MCF 10A (cell line): ENCODE measurements at regions not wholly inside any gene's neighbourhood (a gene's known extent, or its start where the extent isn't known, plus 50 kb on each side); places are given as distances from the start of the nearest gene placed in this dataset.

ENCODE experiments used
- BruUV-seq: library from RNA; stranded (reverse); fragments of 400-500 nt; replicated peaks from 2 replicates; lab custom pipeline; 2021; lab: Mats Ljungman, UMichigan
- CTCF ChIA-PET: fragments of 300-600 bp; sonication (Branson Sonifier 250); formaldehyde crosslinking; extraction: SDS; loops from one replicate; lab custom pipeline; 2021; ENCODE audit warnings: antibody characterized with exemption, inconsistent platforms; lab: Yijun Ruan, JAX
- POLR2A ChIA-PET: fragments of 300-600, 350-650 bp; sonication (Branson Sonifier 250); formaldehyde crosslinking; extraction: SDS; loops from one replicate; lab custom pipeline; 2020; ENCODE audit warnings: antibody characterized with exemption, inconsistent platforms; lab: Yijun Ruan, JAX
- DNase-seq: peaks from one replicate; pipeline ENCODE4 v3.0.0-alpha.2; 2018; ENCODE audit not compliant: unreplicated experiment
- H3K27ac Mint-ChIP-seq: one replicate; pipeline ENCODE4 v1.8.0; 2022; ENCODE audit warnings: mild to moderate bottlenecking, low read depth, mixed read lengths; ENCODE audit not compliant: unreplicated experiment
- H3K27me3 Mint-ChIP-seq: one replicate; pipeline ENCODE4 v1.8.0; 2022; ENCODE audit warnings: mixed read lengths; ENCODE audit not compliant: insufficient read depth, unreplicated experiment
- H3K36me3 Mint-ChIP-seq: one replicate; pipeline ENCODE4 v1.8.0; 2022; ENCODE audit warnings: mild to moderate bottlenecking, moderate library complexity, mixed read lengths; ENCODE audit not compliant: insufficient read depth, unreplicated experiment
- H3K4me1 Mint-ChIP-seq: one replicate; pipeline ENCODE4 v1.8.0; 2022; ENCODE audit warnings: mixed read lengths; ENCODE audit not compliant: insufficient read depth, unreplicated experiment
- H3K4me3 Mint-ChIP-seq: one replicate; pipeline ENCODE4 v1.8.0; 2022; ENCODE audit warnings: mild to moderate bottlenecking, moderate library complexity, mixed read lengths; ENCODE audit not compliant: unreplicated experiment
- H3K9me3 Mint-ChIP-seq: one replicate; pipeline ENCODE4 v1.8.0; 2022; ENCODE audit warnings: mixed read lengths; ENCODE audit not compliant: unreplicated experiment
- CTCF ChIP-seq: fragments of 200-600 bp; IDR thresholded peaks from one replicate; pipeline ENCODE4 v1.8.0; 2022; ENCODE audit warnings: antibody characterized with exemption, mild to moderate bottlenecking; ENCODE audit not compliant: unreplicated experiment
- intact Hi-C: fragments of 100-400 bp; cut with micrococcal nuclease; formaldehyde crosslinking; loops from 2 replicates; pipeline ENCODE4 v1.14.1; 2022

GRCh38 chr3:95354489-95354888 is 1291.6 kb downstream of the NSUN3 start:
- DNase-seq = no peak
- H3K27me3 Mint-ChIP-seq = peaks cover 87% of the 10 kb centered on the region
- no TSS peak for BruUV-seq
- H3K36me3 Mint-ChIP-seq = no peaks in the 10 kb centered on the region
- TF ChIP-seq CTCF = no peak
- no peak overlapping the region for H3K27ac Mint-ChIP-seq
- no peaks in the 10 kb centered on the region for H3K4me1 Mint-ChIP-seq
- ChIA-PET POLR2A (no interaction called here), CTCF (no interaction called here)
- no peaks in the 10 kb centered on the region for H3K9me3 Mint-ChIP-seq
- intact Hi-C loops = no loop called here
- H3K4me3 Mint-ChIP-seq = no peak overlapping the region

- no peaks in the 10 kb centered on the region for H3K9me3 Mint-ChIP-seq
- ChIA-PET POLR2A (no interaction called here), CTCF (interaction anchor here (0.8 to 1.2 kb wide), 2 partner anchors 9 to 185 kb away, joined by 3 to 5 read pairs; no protein-coding TSS in a partner anchor)
- intact Hi-C loops = no loop called here
- no peak for TF ChIP-seq CTCF
- no peak overlapping the region for H3K4me3 Mint-ChIP-seq
- no TSS peak for BruUV-seq
- H3K4me1 Mint-ChIP-seq = no peaks in the 10 kb centered on the region
- H3K36me3 Mint-ChIP-seq = no peaks in the 10 kb centered on the region
- H3K27me3 Mint-ChIP-seq = peaks cover 85% of the 10 kb centered on the region
- DNase-seq = no peak
- H3K27ac Mint-ChIP-seq = no peak overlapping the region
Measured at GRCh38 chr3:95356764-95357501, 1294.1 kb downstream of the NSUN3 start.

- no TSS peak for BruUV-seq
- intact Hi-C loops = no loop called here
- no peak overlapping the region for H3K4me3 Mint-ChIP-seq
- TF ChIP-seq CTCF = no peak
- CTCF ChIA-PET = no interaction called here
- DNase-seq = no peak
- no peaks in the 10 kb centered on the region for H3K36me3 Mint-ChIP-seq
- POLR2A ChIA-PET = no interaction called here
- H3K4me1 Mint-ChIP-seq = no peaks in the 10 kb centered on the region
- H3K27ac Mint-ChIP-seq = no peak overlapping the region
- peaks cover 76% of the 10 kb centered on the region for H3K27me3 Mint-ChIP-seq
- no peaks in the 10 kb centered on the region for H3K9me3 Mint-ChIP-seq
Measured at GRCh38 chr3:95387242-95388021, 1324.6 kb downstream of the NSUN3 start.

DNA sequence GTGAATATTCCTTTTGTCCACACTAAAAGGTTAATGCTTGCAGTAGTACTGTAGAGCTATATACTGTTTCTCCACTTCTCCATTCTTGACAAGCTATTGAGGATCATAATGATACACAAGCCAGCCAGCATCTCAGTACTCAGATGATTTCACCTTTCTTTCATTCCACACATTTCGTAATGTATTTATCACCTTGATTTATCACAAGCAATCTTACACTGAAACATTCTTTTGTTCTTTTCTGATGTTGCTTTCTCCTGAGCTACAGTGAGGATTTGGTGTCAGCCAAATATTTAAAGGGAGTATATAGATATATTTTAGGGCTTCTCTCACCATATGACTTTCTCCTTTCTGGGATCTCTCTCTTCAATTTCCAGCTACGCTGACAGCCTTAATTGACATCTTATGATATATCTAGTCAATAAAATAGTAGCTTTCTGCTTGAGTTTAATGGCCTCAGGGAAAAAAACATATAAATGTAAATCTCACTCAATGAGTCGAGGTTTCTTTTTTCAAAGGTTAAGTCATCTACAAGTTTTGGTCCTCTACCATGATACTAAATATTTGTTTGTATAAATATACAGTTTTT is 1327.0 kb downstream of the NSUN3 start:
- intact Hi-C loops = no loop called here
- Mint-ChIP-seq H3K4me3 (no peak overlapping the region), H3K27me3 (peaks cover 74% of the 10 kb centered on the region), H3K4me1 (no peaks in the 10 kb centered on the region), H3K27ac (no peak overlapping the region), H3K36me3 (no peaks in the 10 kb centered on the region), H3K9me3 (no peaks in the 10 kb centered on the region)
- ChIA-PET CTCF (interaction anchor here (0.5 to 0.6 kb wide), 2 partner anchors 24 to 704 kb away, joined by 4 read pairs; no protein-coding TSS in a partner anchor), POLR2A (no interaction called here)
- no TSS peak for BruUV-seq
- DNase-seq = no peak
- no peak for TF ChIP-seq CTCF
